ENCODE measurements at regions not wholly inside any gene's neighbourhood (a gene's known extent, or its start where the extent isn't known, plus 50 kb on each side); places are given as distances from the start of the nearest gene placed in this dataset.

DNA sequence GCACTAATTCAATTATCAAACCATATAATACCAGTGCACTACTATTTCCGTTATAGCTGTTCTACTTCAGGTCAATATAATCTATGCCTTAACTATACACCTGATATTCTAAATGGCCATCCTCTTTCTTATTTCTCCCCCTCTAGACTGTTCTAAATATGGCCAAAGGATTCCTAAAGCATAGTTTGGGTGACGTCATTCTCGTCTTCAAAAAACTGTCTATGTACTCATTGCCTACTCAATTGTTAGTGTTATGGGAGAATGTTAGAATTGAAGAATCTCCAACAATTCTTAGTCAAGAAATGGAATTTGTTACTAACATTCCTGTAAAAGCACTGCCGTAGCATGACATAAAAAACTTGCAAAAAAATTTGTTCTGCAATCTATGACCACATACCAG, 431.1 kb upstream of the ANO3 start:
- Histone ChIP-seq H3K4me3 (no peak overlapping the region), H3K27me3 (no peaks in the 10 kb centered on the region), H3K9me3 (no peaks in the 10 kb centered on the region), H3K36me3 (no peaks in the 10 kb centered on the region), H3K27ac (no peak overlapping the region), H3K4me1 (no peaks in the 10 kb centered on the region)
- no peak for DNase-seq
- intact Hi-C loops (cut with DNase I) = no loop called here
- WGBS (ENCODE audit: insufficient coverage, low coverage, low lambda C conversion rate, missing lambda C conversion rate) = 91% methylated on average over 4 of the region's 4 CpGs
- ATAC-seq = no peak
- TF ChIP-seq, protein P1, sequence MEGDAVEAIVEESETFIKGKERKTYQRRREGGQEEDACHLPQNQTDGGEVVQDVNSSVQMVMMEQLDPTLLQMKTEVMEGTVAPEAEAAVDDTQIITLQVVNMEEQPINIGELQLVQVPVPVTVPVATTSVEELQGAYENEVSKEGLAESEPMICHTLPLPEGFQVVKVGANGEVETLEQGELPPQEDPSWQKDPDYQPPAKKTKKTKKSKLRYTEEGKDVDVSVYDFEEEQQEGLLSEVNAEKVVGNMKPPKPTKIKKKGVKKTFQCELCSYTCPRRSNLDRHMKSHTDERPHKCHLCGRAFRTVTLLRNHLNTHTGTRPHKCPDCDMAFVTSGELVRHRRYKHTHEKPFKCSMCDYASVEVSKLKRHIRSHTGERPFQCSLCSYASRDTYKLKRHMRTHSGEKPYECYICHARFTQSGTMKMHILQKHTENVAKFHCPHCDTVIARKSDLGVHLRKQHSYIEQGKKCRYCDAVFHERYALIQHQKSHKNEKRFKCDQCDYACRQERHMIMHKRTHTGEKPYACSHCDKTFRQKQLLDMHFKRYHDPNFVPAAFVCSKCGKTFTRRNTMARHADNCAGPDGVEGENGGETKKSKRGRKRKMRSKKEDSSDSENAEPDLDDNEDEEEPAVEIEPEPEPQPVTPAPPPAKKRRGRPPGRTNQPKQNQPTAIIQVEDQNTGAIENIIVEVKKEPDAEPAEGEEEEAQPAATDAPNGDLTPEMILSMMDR (IDR thresholded peaks at IDR 0.05) = no peak
- TF ChIP-seq POLR2A (IDR thresholded peaks at IDR 0.05) = no peak

- 87% methylated on average over 15 of the region's 15 CpGs for WGBS (ENCODE audit: insufficient coverage, low coverage, low lambda C conversion rate, missing lambda C conversion rate)
- no peak for ATAC-seq
- Histone ChIP-seq H3K4me3 (no peak overlapping the region), H3K4me1 (no peaks in the 10 kb centered on the region), H3K9me3 (no peaks in the 10 kb centered on the region), H3K27ac (no peak overlapping the region), H3K36me3 (no peaks in the 10 kb centered on the region), H3K27me3 (no peaks in the 10 kb centered on the region)
- intact Hi-C loops (cut with DNase I) = no loop called here
- no peak for DNase-seq
- TF ChIP-seq POLR2A (IDR thresholded peaks at IDR 0.05) = no peak
- TF ChIP-seq, protein P1 (IDR thresholded peaks at IDR 0.05) = no peak
Measured at GRCh38 chr11:25901415-25901814, 430.5 kb upstream of the ANO3 start.

- 31% methylated on average over 3 of the region's 3 CpGs for WGBS (ENCODE audit: insufficient coverage, low coverage, low lambda C conversion rate, missing lambda C conversion rate)
- TF ChIP-seq POLR2A (IDR thresholded peaks at IDR 0.05) = no peak
- TF ChIP-seq, protein P1 (IDR thresholded peaks at IDR 0.05) = no peak
Measured at GRCh38 chr11:25902476-25902875, 429.5 kb upstream of the ANO3 start.

DNA sequence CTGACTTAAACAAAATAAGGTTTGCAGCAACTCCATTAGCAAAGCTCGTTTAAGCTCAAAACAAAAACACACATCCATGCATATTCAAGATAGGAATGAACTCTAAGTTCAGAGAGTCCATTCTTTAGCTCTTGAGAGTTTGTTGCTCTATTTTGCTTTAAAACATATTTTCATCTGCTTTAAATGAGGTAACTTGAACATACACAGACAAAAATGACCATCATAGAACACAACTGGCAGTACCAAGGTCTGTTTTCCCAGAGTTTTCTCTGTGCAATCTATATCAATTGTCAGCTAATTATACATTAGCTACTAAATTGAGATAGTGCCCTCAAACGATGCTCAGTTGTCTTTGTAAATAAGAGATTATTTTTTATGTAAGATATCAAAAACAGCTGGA, 423.2 kb upstream of the ANO3 start:
- no peak for DNase-seq
- no peaks in the 10 kb centered on the region for H3K36me3 ChIP-seq
- 25% methylated on average over 2 of the region's 2 CpGs for WGBS (ENCODE audit: insufficient coverage, low coverage, low lambda C conversion rate, missing lambda C conversion rate)
- no peak overlapping the region for H3K4me3 ChIP-seq
- no peaks in the 10 kb centered on the region for H3K9me3 ChIP-seq
- no peak overlapping the region for H3K27ac ChIP-seq
- no peaks in the 10 kb centered on the region for H3K27me3 ChIP-seq
- no peak for ATAC-seq
- H3K4me1 ChIP-seq = no peaks in the 10 kb centered on the region
- TF ChIP-seq, protein P1 (IDR thresholded peaks at IDR 0.05) = no peak
- no peak for TF ChIP-seq POLR2A (IDR thresholded peaks at IDR 0.05)
- intact Hi-C loops (cut with DNase I) = no loop called here

More at GRCh38 chr11:25902476-25902875, 429.5 kb upstream of the ANO3 start:
- Histone ChIP-seq H3K4me3 (no peak overlapping the region), H3K27me3 (no peaks in the 10 kb centered on the region), H3K36me3 (no peaks in the 10 kb centered on the region), H3K4me1 (no peaks in the 10 kb centered on the region), H3K9me3 (no peaks in the 10 kb centered on the region), H3K27ac (no peak overlapping the region)
- DNase-seq = no peak
- no peak for ATAC-seq
- intact Hi-C loops (cut with DNase I) = no loop called here

GRCh38 chr11:25910086-25910485, 421.8 kb upstream of the ANO3 start:
- H3K9me3 ChIP-seq = no peaks in the 10 kb centered on the region
- WGBS (ENCODE audit: insufficient coverage, low coverage, low lambda C conversion rate, missing lambda C conversion rate) = 67% methylated on average over 1 of the region's 1 CpG
- no peak for DNase-seq
- H3K36me3 ChIP-seq = no peaks in the 10 kb centered on the region
- no peak for TF ChIP-seq POLR2A (IDR thresholded peaks at IDR 0.05)
- TF ChIP-seq, protein P1 (IDR thresholded peaks at IDR 0.05) = no peak
- intact Hi-C loops (cut with DNase I) = no loop called here
- no peaks in the 10 kb centered on the region for H3K27me3 ChIP-seq
- no peaks in the 10 kb centered on the region for H3K4me1 ChIP-seq
- H3K27ac ChIP-seq = no peak overlapping the region
- ATAC-seq = no peak
- H3K4me3 ChIP-seq = no peak overlapping the region
